Caco-2 (cell line): ENCODE measurements at regions not wholly inside any gene's neighbourhood (a gene's known extent, or its start where the extent isn't known, plus 50 kb on each side); places are given as distances from the start of the nearest gene placed in this dataset.

Experiments
- BruUV-seq: library from RNA; stranded (reverse); fragments of 400-500 nt; replicated peaks from 2 replicates; lab custom pipeline; 2021; lab: Mats Ljungman, UMichigan
- CTCF ChIA-PET: fragments of 300-600 bp; sonication (Branson Sonifier 250); formaldehyde crosslinking; loops from one replicate; lab custom pipeline; 2022; ENCODE audit warnings: antibody characterized with exemption; lab: Charles Lee
- POLR2A ChIA-PET: fragments of 300-600 bp; sonication (Branson Sonifier 250); formaldehyde crosslinking; loops from one replicate; lab custom pipeline; 2022; ENCODE audit warnings: antibody characterized with exemption; lab: Charles Lee
- DNase-seq, 2 experiments: peaks; one replicate each; pipeline versions ENCODE4 v3.0.0 to v3.0.0-alpha.2; 2020 to 2022
- H3K27me3 ChIP-seq: replicated peaks from 2 replicates; pipeline ENCODE4 v1.6.0; 2011; ENCODE audit warnings: low read length; ENCODE audit not compliant: control insufficient read depth, insufficient read depth
- H3K36me3 ChIP-seq: 2 replicates; pipeline ENCODE4 v1.5.1; 2011; ENCODE audit warnings: low read length; ENCODE audit not compliant: control insufficient read depth, insufficient read depth
- H3K4me1 ChIP-seq: fragments of 250-450 bp; sonication (Bioruptor Pico); 2 replicates; pipeline ENCODE4 v1.5.1; 2020; ENCODE audit warnings: mild to moderate bottlenecking
- H3K4me3 ChIP-seq: 2 replicates; pipeline ENCODE4 v1.5.1; 2011; ENCODE audit warnings: low read depth, mild to moderate bottlenecking, control low read depth, low read length
- H3K9me3 ChIP-seq: fragments of 250-450 bp; sonication (Bioruptor Pico); 2 replicates; pipeline ENCODE4 v1.5.1; 2020; ENCODE audit warnings: mild to moderate bottlenecking, moderate library complexity
- H3K27ac Mint-ChIP-seq: one replicate; pipeline ENCODE4 v1.8.0; 2022; ENCODE audit warnings: mixed read lengths; ENCODE audit not compliant: unreplicated experiment
- H3K27me3 Mint-ChIP-seq: one replicate; pipeline ENCODE4 v1.8.0; 2022; ENCODE audit warnings: mixed read lengths; ENCODE audit not compliant: insufficient read depth, unreplicated experiment
- H3K36me3 Mint-ChIP-seq: one replicate; pipeline ENCODE4 v1.8.0; 2022; ENCODE audit warnings: mild to moderate bottlenecking, mixed read lengths; ENCODE audit not compliant: insufficient read depth, unreplicated experiment
- H3K4me1 Mint-ChIP-seq: one replicate; pipeline ENCODE4 v1.8.0; 2022; ENCODE audit warnings: low read depth, mixed read lengths; ENCODE audit not compliant: unreplicated experiment
- H3K4me3 Mint-ChIP-seq: one replicate; pipeline ENCODE4 v1.8.0; 2022; ENCODE audit warnings: mild to moderate bottlenecking, moderate library complexity, mixed read lengths; ENCODE audit not compliant: unreplicated experiment
- H3K9me3 Mint-ChIP-seq: one replicate; pipeline ENCODE4 v1.8.0; 2022; ENCODE audit warnings: mixed read lengths; ENCODE audit not compliant: unreplicated experiment
- CTCF ChIP-seq, 2 experiments: fragments of 200-600 bp in 1 of 2; IDR thresholded peaks; 1 replicate in 1 of 2; 2 replicates in 1 of 2; pipeline versions ENCODE4 v1.5.1 to v1.8.0; 2011 to 2022; ENCODE audit warnings: antibody characterized with exemption in 1 of 2, control low read depth in 1 of 2, inconsistent platforms in 1 of 2, low read depth in 1 of 2, low read length in 1 of 2, mild to moderate bottlenecking in 1 of 2, moderate library complexity in 1 of 2; ENCODE audit not compliant: insufficient read depth in 1 of 2, severe bottlenecking in 1 of 2, unreplicated experiment in 1 of 2
- intact Hi-C: fragments of 100-400 bp; cut with micrococcal nuclease; formaldehyde crosslinking; loops from one replicate; pipeline ENCODE4 v1.10.0; 2022; ENCODE audit not compliant: unreplicated experiment

DNA sequence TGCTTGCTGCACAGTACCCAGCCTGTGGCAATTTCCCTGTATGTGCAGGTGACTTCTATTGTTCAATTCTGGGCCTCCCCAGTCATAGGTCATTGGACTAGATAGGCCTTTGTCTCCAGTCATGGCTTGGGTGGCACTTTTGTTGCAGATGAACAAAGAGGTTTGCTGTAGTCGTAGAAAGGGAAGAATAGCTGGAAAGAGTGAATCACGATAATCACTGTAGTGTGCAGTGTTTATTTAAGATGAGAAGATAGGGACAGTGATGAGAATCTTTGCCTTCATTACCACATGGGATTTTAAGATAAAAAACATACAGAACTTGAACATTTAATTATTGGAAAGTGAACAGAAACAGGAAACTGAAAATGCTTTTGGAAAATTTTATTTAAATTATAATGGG is 156.1 kb upstream of the CYRIA start:
- H3K4me1 Mint-ChIP-seq, result peaks cover 12% of the 10 kb centered on the region
- Histone ChIP-seq H3K36me3 (no peaks in the 10 kb centered on the region), H3K4me1 (peaks cover 11% of the 10 kb centered on the region; the same call in 1 of the 2 replicates), H3K9me3 (no peaks in the 10 kb centered on the region), H3K27me3 (no peaks in the 10 kb centered on the region), H3K4me3 (no peak overlapping the region)
- ChIA-PET POLR2A (no interaction called here), CTCF (no interaction called here)
- intact Hi-C loops, result no loop called here
- peaks cover 4% of the 10 kb centered on the region for H3K9me3 Mint-ChIP-seq
- H3K36me3 Mint-ChIP-seq, result no peaks in the 10 kb centered on the region
- DNase-seq, result no peak
- no peak overlapping the region for H3K4me3 Mint-ChIP-seq
- no peak for TF ChIP-seq CTCF (IDR thresholded peaks at IDR 0.05; ENCODE audit: insufficient read depth in 1 of 2, low read depth in 1 of 2, low read length in 1 of 2, severe bottlenecking in 1 of 2, unreplicated experiment in 1 of 2)
- H3K27ac Mint-ChIP-seq, result no peak overlapping the region
- BruUV-seq, result no TSS peak
- peaks cover 6% of the 10 kb centered on the region for H3K27me3 Mint-ChIP-seq

DNA sequence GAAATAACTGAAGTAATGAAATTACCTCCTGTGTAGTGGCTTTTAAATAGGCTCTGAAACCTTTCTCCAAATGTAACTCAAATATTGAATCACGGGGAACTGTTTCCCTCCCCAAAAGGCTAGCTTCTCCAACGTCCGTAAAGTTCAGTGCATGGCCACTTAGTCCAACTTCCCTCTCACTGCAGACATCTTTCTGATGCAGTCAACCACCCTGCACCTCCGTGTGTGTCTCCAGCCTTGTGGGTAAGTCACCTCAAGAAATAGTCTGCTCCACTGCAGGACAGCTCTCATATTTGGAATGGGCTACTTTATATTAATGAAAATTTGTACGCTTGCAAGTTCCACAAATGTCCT is 152.5 kb upstream of the CYRIA start:
- ChIA-PET POLR2A (no interaction called here), CTCF (no interaction called here)
- intact Hi-C loops, result no loop called here
- Mint-ChIP-seq H3K4me3 (peak overlapping the region; percentile 19), H3K4me1 (peaks cover 20% of the 10 kb centered on the region), H3K36me3 (no peaks in the 10 kb centered on the region), H3K27me3 (no peaks in the 10 kb centered on the region), H3K27ac (no peak overlapping the region), H3K9me3 (peaks cover 18% of the 10 kb centered on the region)
- Histone ChIP-seq H3K27me3 (no peaks in the 10 kb centered on the region), H3K4me1 (peaks cover 11% of the 10 kb centered on the region; the same call in 1 of the 2 replicates), H3K9me3 (no peaks in the 10 kb centered on the region), H3K36me3 (no peaks in the 10 kb centered on the region), H3K4me3 (no peak overlapping the region)
- no peak for TF ChIP-seq CTCF (IDR thresholded peaks at IDR 0.05; ENCODE audit: insufficient read depth in 1 of 2, low read depth in 1 of 2, low read length in 1 of 2, severe bottlenecking in 1 of 2, unreplicated experiment in 1 of 2)
- DNase-seq, result no peak
- BruUV-seq, result no TSS peak

- Mint-ChIP-seq H3K27me3 (peaks cover 2% of the 10 kb centered on the region), H3K4me1 (peaks cover 20% of the 10 kb centered on the region), H3K36me3 (no peaks in the 10 kb centered on the region), H3K27ac (no peak overlapping the region), H3K4me3 (peak overlapping the region; percentile 19), H3K9me3 (peaks cover 18% of the 10 kb centered on the region)
- Histone ChIP-seq H3K27me3 (no peaks in the 10 kb centered on the region), H3K36me3 (no peaks in the 10 kb centered on the region), H3K4me1 (peaks cover 11% of the 10 kb centered on the region; the same call in 1 of the 2 replicates), H3K9me3 (no peaks in the 10 kb centered on the region), H3K4me3 (no peak overlapping the region)
- TF ChIP-seq CTCF (IDR thresholded peaks at IDR 0.05; ENCODE audit: insufficient read depth in 1 of 2, low read depth in 1 of 2, low read length in 1 of 2, severe bottlenecking in 1 of 2, unreplicated experiment in 1 of 2), result no peak
- intact Hi-C loops, result no loop called here
- no peak for DNase-seq
- POLR2A ChIA-PET, result no interaction called here
- CTCF ChIA-PET, result no interaction called here
- no TSS peak for BruUV-seq
Observed at GRCh38 chr2:16817305-16818202, 151.9 kb upstream of the CYRIA start.
